Activated CD8-positive, alpha-beta T cell treated with anti-CD3 and anti-CD28 coated beads for 36 hours (primary cell): ENCODE measurements at regions not wholly inside any gene's neighbourhood (a gene's known extent, or its start where the extent isn't known, plus 50 kb on each side); places are given as distances from the start of the nearest gene placed in this dataset.

Source experiments
- ATAC-seq: fragments of 200-7000 bp; cut with Tn5 transposase; one replicate; pipeline ENCODE4 v1.10.0; 2021; ENCODE audit warnings: mild to moderate bottlenecking, moderate library complexity
- CTCF ChIA-PET: fragments of 350-600 bp; sonication (Branson Sonifier 250); formaldehyde crosslinking; loops from one replicate; lab custom pipeline; 2021; ENCODE audit warnings: antibody characterized with exemption; lab: Charles Lee
- POLR2A ChIA-PET: fragments of 350-600 bp; sonication (Branson Sonifier 250); formaldehyde crosslinking; loops from one replicate; lab custom pipeline; 2021; ENCODE audit warnings: antibody characterized with exemption; lab: Charles Lee
- DNase-seq: peaks from one replicate; pipeline ENCODE4 v3.0.0-alpha.2; 2020
- H3K27ac Mint-ChIP-seq: one replicate; pipeline ENCODE4 v1.8.0; 2021; ENCODE audit warnings: mild to moderate bottlenecking, mixed read lengths
- H3K27me3 Mint-ChIP-seq: one replicate; pipeline ENCODE4 v1.8.0; 2021; ENCODE audit warnings: mixed read lengths
- H3K36me3 Mint-ChIP-seq: one replicate; pipeline ENCODE4 v1.8.0; 2021; ENCODE audit warnings: low read depth, mixed read lengths
- H3K4me1 Mint-ChIP-seq: one replicate; pipeline ENCODE4 v1.8.0; 2021; ENCODE audit warnings: low read depth, mixed read lengths
- H3K4me3 Mint-ChIP-seq: one replicate; pipeline ENCODE4 v1.8.0; 2021; ENCODE audit warnings: mild to moderate bottlenecking, moderate library complexity, mixed read lengths
- H3K9me3 Mint-ChIP-seq: one replicate; pipeline ENCODE4 v1.8.0; 2021; ENCODE audit warnings: mixed read lengths
- intact Hi-C: fragments of 100-400 bp; cut with micrococcal nuclease; formaldehyde crosslinking; loops from one replicate; pipeline ENCODE4 v1.10.0; 2022
- TF ChIP-seq, protein P1 (sequence below): fragments of 200-600 bp; IDR thresholded peaks from one replicate; pipeline ENCODE4 v1.8.0; 2022; ENCODE audit warnings: antibody characterized with exemption, mild to moderate bottlenecking

DNA sequence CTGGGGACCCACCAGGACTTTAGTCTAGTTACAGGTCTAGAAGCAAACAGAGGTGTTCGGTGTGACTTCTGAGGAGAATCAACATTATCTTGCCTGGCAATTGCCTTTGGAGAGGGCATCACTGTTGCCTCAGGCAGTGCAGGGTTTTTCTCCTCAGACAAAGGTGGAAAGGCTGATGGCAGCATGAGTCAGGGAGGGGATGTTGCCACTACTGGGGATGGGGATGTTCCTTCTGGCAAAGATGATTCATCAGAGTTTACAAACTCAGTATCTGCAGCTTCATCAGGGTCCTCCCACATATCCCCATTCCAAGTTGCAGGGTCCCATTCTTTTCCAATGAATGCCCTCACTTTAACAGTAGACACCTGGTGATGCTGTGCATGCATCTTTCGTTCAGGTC, 91.3 kb upstream of the GALNTL6 start:
- Mint-ChIP-seq H3K9me3 (peaks cover 14% of the 10 kb centered on the region), H3K4me3 (no peak overlapping the region), H3K4me1 (no peaks in the 10 kb centered on the region), H3K27ac (no peak overlapping the region), H3K27me3 (no peaks in the 10 kb centered on the region), H3K36me3 (no peaks in the 10 kb centered on the region)
- ChIA-PET CTCF (no interaction called here), POLR2A (no interaction called here)
- ATAC-seq (no peak), DNase-seq (no peak)
- intact Hi-C loops: no loop called here
- TF ChIP-seq, protein P1, sequence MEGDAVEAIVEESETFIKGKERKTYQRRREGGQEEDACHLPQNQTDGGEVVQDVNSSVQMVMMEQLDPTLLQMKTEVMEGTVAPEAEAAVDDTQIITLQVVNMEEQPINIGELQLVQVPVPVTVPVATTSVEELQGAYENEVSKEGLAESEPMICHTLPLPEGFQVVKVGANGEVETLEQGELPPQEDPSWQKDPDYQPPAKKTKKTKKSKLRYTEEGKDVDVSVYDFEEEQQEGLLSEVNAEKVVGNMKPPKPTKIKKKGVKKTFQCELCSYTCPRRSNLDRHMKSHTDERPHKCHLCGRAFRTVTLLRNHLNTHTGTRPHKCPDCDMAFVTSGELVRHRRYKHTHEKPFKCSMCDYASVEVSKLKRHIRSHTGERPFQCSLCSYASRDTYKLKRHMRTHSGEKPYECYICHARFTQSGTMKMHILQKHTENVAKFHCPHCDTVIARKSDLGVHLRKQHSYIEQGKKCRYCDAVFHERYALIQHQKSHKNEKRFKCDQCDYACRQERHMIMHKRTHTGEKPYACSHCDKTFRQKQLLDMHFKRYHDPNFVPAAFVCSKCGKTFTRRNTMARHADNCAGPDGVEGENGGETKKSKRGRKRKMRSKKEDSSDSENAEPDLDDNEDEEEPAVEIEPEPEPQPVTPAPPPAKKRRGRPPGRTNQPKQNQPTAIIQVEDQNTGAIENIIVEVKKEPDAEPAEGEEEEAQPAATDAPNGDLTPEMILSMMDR: no peak

DNA sequence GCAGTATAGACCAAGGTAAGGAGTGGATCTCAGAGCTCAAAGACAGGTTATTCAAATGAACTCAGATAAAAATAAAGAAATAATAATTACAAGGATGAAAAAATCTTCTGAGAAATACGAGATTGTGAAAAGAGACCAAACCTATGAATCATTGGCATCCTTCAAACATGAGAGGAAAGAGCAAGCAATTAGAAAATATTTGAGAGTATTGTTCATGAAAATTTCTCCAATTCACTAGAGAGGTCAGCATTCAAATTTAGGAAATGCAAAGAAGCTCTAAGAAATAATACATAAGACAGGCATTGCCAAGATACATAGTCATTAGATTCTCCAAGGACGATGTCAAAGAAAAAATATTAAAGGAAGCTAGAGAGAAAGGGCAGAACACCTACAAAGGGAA, 93.5 kb upstream of the GALNTL6 start:
- intact Hi-C loops: no loop called here
- no peak overlapping the region for H3K27ac Mint-ChIP-seq
- peaks cover 13% of the 10 kb centered on the region for H3K9me3 Mint-ChIP-seq
- no peaks in the 10 kb centered on the region for H3K4me1 Mint-ChIP-seq
- H3K27me3 Mint-ChIP-seq: no peaks in the 10 kb centered on the region
- H3K36me3 Mint-ChIP-seq: no peaks in the 10 kb centered on the region
- ChIA-PET CTCF (no interaction called here), POLR2A (no interaction called here)
- ATAC-seq (no peak), DNase-seq (no peak)
- no peak overlapping the region for H3K4me3 Mint-ChIP-seq
- TF ChIP-seq, protein P1: no peak

DNA sequence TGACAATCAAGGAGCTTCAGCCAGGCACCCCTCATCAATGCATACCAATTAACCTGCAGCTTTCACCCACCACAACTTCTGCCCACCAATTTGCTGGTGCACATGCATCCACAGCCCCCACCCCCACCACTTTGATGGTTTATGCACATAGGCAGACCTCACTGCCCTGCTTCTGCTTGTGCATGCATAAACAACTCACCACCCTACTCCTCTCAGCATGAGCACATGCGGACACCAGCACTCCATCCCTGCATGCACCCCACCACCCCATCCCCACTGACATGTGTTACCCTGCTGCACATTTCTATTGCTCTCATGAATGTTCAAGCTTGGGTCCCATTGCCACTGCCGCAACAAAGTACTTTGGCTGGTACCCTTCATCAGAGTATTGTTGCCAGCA, 94.5 kb upstream of the GALNTL6 start:
- H3K4me1 Mint-ChIP-seq: no peaks in the 10 kb centered on the region
- H3K27ac Mint-ChIP-seq: no peak overlapping the region
- no peaks in the 10 kb centered on the region for H3K27me3 Mint-ChIP-seq
- POLR2A ChIA-PET: no interaction called here
- ATAC-seq (no peak), DNase-seq (no peak)
- intact Hi-C loops: no loop called here
- TF ChIP-seq, protein P1: no peak
- H3K9me3 Mint-ChIP-seq: peaks cover 8% of the 10 kb centered on the region
- H3K4me3 Mint-ChIP-seq: no peak overlapping the region
- CTCF ChIA-PET: no interaction called here
- H3K36me3 Mint-ChIP-seq: no peaks in the 10 kb centered on the region

DNA sequence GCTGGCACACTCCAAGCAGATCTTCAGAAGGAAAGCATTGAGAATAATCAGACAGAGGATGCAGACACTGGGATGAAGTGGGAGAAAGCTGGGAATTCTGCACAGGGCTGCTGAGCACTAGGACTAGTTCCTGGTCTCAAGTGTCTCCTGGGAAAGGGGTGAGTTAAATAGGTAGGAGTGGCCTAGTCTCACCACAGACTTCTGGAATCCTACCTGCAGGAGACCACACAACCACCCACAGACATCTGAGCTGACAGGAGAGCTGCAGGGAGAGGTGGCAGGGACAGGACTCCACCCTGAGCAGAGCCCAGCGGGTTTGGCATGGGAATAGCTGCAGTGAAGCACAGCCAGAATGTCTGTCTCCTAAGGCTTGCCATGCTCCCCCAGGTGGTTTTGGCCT, 95.1 kb upstream of the GALNTL6 start:
- TF ChIP-seq, protein P1: no peak
- H3K27ac Mint-ChIP-seq: no peak overlapping the region
- CTCF ChIA-PET: no interaction called here
- DNase-seq (no peak), ATAC-seq (no peak)
- POLR2A ChIA-PET: no interaction called here
- H3K4me1 Mint-ChIP-seq: no peaks in the 10 kb centered on the region
- H3K36me3 Mint-ChIP-seq: no peaks in the 10 kb centered on the region
- intact Hi-C loops: no loop called here
- H3K9me3 Mint-ChIP-seq: peaks cover 8% of the 10 kb centered on the region
- H3K4me3 Mint-ChIP-seq: no peak overlapping the region
- H3K27me3 Mint-ChIP-seq: no peaks in the 10 kb centered on the region

DNA sequence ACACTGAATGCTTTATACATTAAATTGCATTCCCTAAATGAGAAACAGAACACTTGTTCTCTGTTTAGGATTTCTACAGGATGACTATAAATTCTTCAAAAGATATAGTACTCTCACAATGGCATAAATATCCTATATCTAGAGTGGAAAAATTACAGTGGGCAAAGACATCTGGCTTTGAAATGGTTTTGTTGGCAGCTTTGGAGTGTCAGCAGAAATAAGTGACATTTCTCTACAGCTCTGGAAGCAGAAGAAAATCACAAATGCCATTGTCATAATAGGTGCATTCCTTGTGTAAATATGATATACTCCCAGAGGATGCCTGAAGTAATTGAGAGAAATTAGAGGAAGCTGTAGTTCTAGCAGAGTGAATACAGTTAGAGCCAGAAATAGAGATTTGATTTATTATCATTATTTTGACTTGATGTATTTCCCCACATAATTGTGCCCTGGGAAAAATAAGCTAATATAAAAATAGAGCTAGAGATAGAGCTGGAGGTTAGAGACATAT, 95.9 kb upstream of the GALNTL6 start:
- TF ChIP-seq, protein P1: no peak
- Mint-ChIP-seq H3K27ac (no peak overlapping the region), H3K4me3 (no peak overlapping the region), H3K27me3 (no peaks in the 10 kb centered on the region), H3K4me1 (no peaks in the 10 kb centered on the region), H3K36me3 (no peaks in the 10 kb centered on the region), H3K9me3 (peaks cover 8% of the 10 kb centered on the region)
- POLR2A ChIA-PET: no interaction called here
- intact Hi-C loops: no loop called here
- CTCF ChIA-PET: no interaction called here
- DNase-seq: no peak
- ATAC-seq: no peak
